GM23338 (cell line): ENCODE measurements at regions not wholly inside any gene's neighbourhood (a gene's known extent, or its start where the extent isn't known, plus 50 kb on each side); places are given as distances from the start of the nearest gene placed in this dataset.
A peak's percentile ranks its signal among the peaks of the same experiment; 100 is the strongest.

Source experiments
- ATAC-seq: fragments of 200-7000 bp; cut with Tn5 transposase; 3 replicates; pipeline ENCODE4 v1.9.1; 2020
- DNase-seq: peaks from one replicate; pipeline ENCODE4 v3.0.0-alpha.2; 2015; ENCODE audit warnings: low spot score
- H2AFZ ChIP-seq: fragments of 200-600 bp; sonication (generic); 2 replicates; pipeline ENCODE4 v1.8.0; 2016; ENCODE audit warnings: antibody characterized with exemption, mild to moderate bottlenecking, moderate library complexity
- H3F3A ChIP-seq: fragments of 200-600 bp; sonication (generic); replicated peaks from 2 replicates; pipeline ENCODE4 v1.8.0; 2017; ENCODE audit warnings: antibody characterized with exemption, mixed run types, low read depth
- H3K27ac ChIP-seq: fragments of 200-600 bp; sonication (generic); 2 replicates; pipeline ENCODE4 v1.6.1; 2016; ENCODE audit warnings: low read depth
- H3K27me3 ChIP-seq: fragments of 200-600 bp; sonication (generic); 2 replicates; pipeline ENCODE4 v1.8.0; 2016; ENCODE audit warnings: mild to moderate bottlenecking, mixed run types, moderate library complexity; ENCODE audit not compliant: insufficient read depth
- H3K36me3 ChIP-seq: fragments of 200-600 bp; sonication (generic); 2 replicates; pipeline ENCODE4 v1.8.0; 2016; ENCODE audit warnings: mild to moderate bottlenecking; ENCODE audit not compliant: insufficient read depth
- H3K4me1 ChIP-seq: fragments of 200-600 bp; sonication (generic); 2 replicates; pipeline ENCODE4 v1.8.0; 2016; ENCODE audit warnings: mild to moderate bottlenecking, moderate library complexity; ENCODE audit not compliant: insufficient read depth
- H3K4me2 ChIP-seq: fragments of 200-600 bp; sonication (generic); 2 replicates; pipeline ENCODE4 v1.7.1; 2017; ENCODE audit warnings: mixed run types
- H3K4me3 ChIP-seq: fragments of 200-600 bp; sonication (generic); 2 replicates; pipeline ENCODE4 v1.6.1; 2016; ENCODE audit warnings: mixed run types
- H3K79me2 ChIP-seq: fragments of 200-600 bp; sonication (generic); replicated peaks from 2 replicates; pipeline ENCODE4 v1.8.0; 2017; ENCODE audit warnings: mild to moderate bottlenecking; ENCODE audit not compliant: insufficient read depth
- H3K9me2 ChIP-seq: fragments of 200-600 bp; sonication (generic); 2 replicates; pipeline ENCODE4 v1.8.0; 2017; ENCODE audit not compliant: insufficient read depth
- H4K20me1 ChIP-seq: fragments of 200-600 bp; sonication (generic); replicated peaks from 2 replicates; pipeline ENCODE4 v1.8.0; 2017; ENCODE audit warnings: mild to moderate bottlenecking; ENCODE audit not compliant: insufficient read depth
- H3K27ac Mint-ChIP-seq: 2 replicates; pipeline ENCODE4 v1.8.0; 2020; ENCODE audit warnings: inconsistent platforms, mild to moderate bottlenecking, moderate library complexity, mixed read lengths
- H3K27me3 Mint-ChIP-seq: 3 replicates; pipeline ENCODE4 v1.8.0; 2022; ENCODE audit warnings: low read depth, mild to moderate bottlenecking, moderate library complexity, mixed read lengths, inconsistent platforms; ENCODE audit not compliant: insufficient read depth, poor library complexity
- H3K36me3 Mint-ChIP-seq: 3 replicates; pipeline ENCODE4 v1.8.0; 2021; ENCODE audit warnings: low read depth, mild to moderate bottlenecking, inconsistent platforms, moderate library complexity, mixed read lengths
- H3K4me1 Mint-ChIP-seq: 3 replicates; pipeline ENCODE4 v1.8.0; 2020; ENCODE audit warnings: mild to moderate bottlenecking, inconsistent platforms, mixed read lengths
- H3K4me3 Mint-ChIP-seq: 3 replicates; pipeline ENCODE4 v1.8.0; 2021; ENCODE audit warnings: moderate library complexity, mild to moderate bottlenecking, inconsistent platforms, mixed read lengths
- H3K9me3 Mint-ChIP-seq: 3 replicates; pipeline ENCODE4 v1.8.0; 2020; ENCODE audit warnings: moderate library complexity, mild to moderate bottlenecking, inconsistent platforms, mixed read lengths
- CREB1 ChIP-seq: fragments of 250-450 bp; sonication (Bioruptor Pico); IDR thresholded peaks from 2 replicates; pipeline ENCODE4 v1.5.0; 2020; ENCODE audit warnings: low read depth, mild to moderate bottlenecking, moderate library complexity
- EZH2 ChIP-seq: fragments of 200-600 bp; sonication (generic); IDR thresholded peaks from one replicate; pipeline ENCODE4 v1.8.0; 2017; ENCODE audit warnings: antibody characterized with exemption, mild to moderate bottlenecking, low read depth; ENCODE audit not compliant: unreplicated experiment
- EZH2phosphoT487 ChIP-seq: fragments of 200-600 bp; sonication (generic); IDR thresholded peaks from one replicate; pipeline ENCODE4 v1.8.1; 2018; ENCODE audit warnings: antibody characterized with exemption; ENCODE audit not compliant: unreplicated experiment
- JUNB ChIP-seq: IDR thresholded peaks from one replicate; pipeline ENCODE4 v1.6.1; 2016; ENCODE audit warnings: antibody characterized with exemption; ENCODE audit not compliant: unreplicated experiment
- NANOG ChIP-seq: IDR thresholded peaks from 2 replicates; pipeline ENCODE4 v1.6.1; 2016; ENCODE audit warnings: antibody characterized with exemption, borderline replicate concordance
- POLR2AphosphoS5 ChIP-seq: IDR thresholded peaks from 2 replicates; pipeline ENCODE4 v1.6.1; 2016; ENCODE audit warnings: antibody characterized with exemption, low read depth
- STAT1 ChIP-seq: IDR thresholded peaks from one replicate; pipeline ENCODE4 v1.6.1; 2016; ENCODE audit warnings: antibody characterized with exemption; ENCODE audit not compliant: unreplicated experiment
- ZNF114 ChIP-seq: fragments of 250-450 bp; sonication (Bioruptor Pico); IDR thresholded peaks from 2 replicates; pipeline ENCODE4 v1.5.0; 2020; ENCODE audit warnings: mild to moderate bottlenecking, moderate library complexity
- TF ChIP-seq, protein P1 (sequence below), 2 experiments: fragments of 200-600 bp in 1 of 2; sonication (generic) in 1 of 2; conservative IDR thresholded peaks; 2 replicates each; pipeline versions ENCODE4 v1.5.1 to v1.6.1; 2016 to 2017; ENCODE audit warnings: antibody characterized with exemption in 2 of 2, low read depth in 2 of 2, mild to moderate bottlenecking in 2 of 2, moderate library complexity in 1 of 2
- TF ChIP-seq, protein P2 (sequence below): IDR thresholded peaks from one replicate; pipeline ENCODE4 v1.6.1; 2018; ENCODE audit warnings: antibody characterized with exemption; ENCODE audit not compliant: unreplicated experiment
- TF ChIP-seq, protein P3 (sequence below): IDR thresholded peaks from 2 replicates; pipeline ENCODE4 v1.6.1; 2016; ENCODE audit warnings: antibody characterized with exemption

DNA sequence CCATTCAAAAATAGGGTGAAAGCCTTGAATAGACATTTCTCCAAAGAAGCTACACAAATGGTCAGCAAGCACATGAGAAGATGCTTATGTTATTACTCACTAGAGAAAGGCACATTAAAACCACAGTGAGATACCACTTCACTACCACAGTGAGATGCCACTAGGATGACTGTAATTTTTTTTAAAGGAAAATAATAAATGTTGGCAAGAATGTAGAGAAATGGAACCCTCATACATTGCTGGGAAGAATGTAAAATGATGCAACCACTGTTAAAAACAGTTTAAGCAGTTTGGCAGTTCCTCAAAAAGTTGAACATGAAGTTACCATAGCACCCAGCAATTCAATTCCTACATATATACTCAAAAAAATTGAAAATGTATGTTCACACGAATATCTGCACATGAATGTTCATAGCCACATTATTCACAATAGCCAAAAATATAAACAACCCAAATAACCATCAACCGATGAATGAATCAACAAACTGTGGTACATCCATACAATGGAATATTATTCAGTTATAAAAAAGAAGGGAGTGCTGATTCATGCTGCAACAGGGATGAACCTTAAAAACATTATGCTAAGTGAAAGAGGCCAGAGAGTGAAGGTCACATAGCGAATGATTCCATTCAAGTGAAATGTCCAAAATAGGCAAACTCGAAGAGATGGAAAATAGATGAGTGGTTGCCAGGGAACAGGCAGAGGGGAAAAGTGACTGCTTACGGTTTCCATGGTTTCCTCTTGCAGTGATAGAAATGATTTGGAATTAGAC is 156.2 kb upstream of the NDUFV2 start (continued):
- TF ChIP-seq STAT1: no peak
- no peak for TF ChIP-seq EZH2
- TF ChIP-seq ZNF114 (CRISPR knock-in tag): no peak
- no peak for TF ChIP-seq POLR2AphosphoS5
- no peak for TF ChIP-seq EZH2phosphoT487
- TF ChIP-seq CREB1 (CRISPR knock-in tag): no peak
- TF ChIP-seq, protein P1, sequence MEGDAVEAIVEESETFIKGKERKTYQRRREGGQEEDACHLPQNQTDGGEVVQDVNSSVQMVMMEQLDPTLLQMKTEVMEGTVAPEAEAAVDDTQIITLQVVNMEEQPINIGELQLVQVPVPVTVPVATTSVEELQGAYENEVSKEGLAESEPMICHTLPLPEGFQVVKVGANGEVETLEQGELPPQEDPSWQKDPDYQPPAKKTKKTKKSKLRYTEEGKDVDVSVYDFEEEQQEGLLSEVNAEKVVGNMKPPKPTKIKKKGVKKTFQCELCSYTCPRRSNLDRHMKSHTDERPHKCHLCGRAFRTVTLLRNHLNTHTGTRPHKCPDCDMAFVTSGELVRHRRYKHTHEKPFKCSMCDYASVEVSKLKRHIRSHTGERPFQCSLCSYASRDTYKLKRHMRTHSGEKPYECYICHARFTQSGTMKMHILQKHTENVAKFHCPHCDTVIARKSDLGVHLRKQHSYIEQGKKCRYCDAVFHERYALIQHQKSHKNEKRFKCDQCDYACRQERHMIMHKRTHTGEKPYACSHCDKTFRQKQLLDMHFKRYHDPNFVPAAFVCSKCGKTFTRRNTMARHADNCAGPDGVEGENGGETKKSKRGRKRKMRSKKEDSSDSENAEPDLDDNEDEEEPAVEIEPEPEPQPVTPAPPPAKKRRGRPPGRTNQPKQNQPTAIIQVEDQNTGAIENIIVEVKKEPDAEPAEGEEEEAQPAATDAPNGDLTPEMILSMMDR (conservative IDR thresholded peaks at IDR 0.05; ENCODE audit: low read depth in 2 of 2): no peak
- TF ChIP-seq NANOG: no peak
- TF ChIP-seq, protein P2, sequence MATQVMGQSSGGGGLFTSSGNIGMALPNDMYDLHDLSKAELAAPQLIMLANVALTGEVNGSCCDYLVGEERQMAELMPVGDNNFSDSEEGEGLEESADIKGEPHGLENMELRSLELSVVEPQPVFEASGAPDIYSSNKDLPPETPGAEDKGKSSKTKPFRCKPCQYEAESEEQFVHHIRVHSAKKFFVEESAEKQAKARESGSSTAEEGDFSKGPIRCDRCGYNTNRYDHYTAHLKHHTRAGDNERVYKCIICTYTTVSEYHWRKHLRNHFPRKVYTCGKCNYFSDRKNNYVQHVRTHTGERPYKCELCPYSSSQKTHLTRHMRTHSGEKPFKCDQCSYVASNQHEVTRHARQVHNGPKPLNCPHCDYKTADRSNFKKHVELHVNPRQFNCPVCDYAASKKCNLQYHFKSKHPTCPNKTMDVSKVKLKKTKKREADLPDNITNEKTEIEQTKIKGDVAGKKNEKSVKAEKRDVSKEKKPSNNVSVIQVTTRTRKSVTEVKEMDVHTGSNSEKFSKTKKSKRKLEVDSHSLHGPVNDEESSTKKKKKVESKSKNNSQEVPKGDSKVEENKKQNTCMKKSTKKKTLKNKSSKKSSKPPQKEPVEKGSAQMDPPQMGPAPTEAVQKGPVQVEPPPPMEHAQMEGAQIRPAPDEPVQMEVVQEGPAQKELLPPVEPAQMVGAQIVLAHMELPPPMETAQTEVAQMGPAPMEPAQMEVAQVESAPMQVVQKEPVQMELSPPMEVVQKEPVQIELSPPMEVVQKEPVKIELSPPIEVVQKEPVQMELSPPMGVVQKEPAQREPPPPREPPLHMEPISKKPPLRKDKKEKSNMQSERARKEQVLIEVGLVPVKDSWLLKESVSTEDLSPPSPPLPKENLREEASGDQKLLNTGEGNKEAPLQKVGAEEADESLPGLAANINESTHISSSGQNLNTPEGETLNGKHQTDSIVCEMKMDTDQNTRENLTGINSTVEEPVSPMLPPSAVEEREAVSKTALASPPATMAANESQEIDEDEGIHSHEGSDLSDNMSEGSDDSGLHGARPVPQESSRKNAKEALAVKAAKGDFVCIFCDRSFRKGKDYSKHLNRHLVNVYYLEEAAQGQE: no peak
- no peak for TF ChIP-seq JUNB

DNA sequence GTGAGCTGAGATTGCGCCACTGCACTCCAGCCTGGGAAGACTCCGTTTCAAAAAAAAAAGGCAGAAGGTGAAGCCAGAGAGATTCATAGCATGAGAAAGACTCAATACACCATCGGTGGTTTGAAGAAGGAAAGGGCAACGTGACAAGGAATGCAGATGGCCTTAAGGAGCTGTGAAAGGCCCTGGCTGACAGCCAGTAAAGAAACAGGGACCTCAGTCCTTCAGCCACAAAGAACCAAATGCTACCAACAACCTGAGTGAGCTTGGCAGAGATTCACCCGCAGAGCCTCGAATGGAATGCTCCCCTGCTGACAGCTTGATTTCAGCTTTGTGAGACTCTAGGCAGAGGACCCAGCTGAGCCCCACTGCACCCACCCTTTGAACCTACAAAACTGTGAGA is 154.9 kb upstream of the NDUFV2 start:
- no peaks in the 10 kb centered on the region for H4K20me1 ChIP-seq
- ATAC-seq (peak; percentile 25; the same call in 2 of the 3 replicates), DNase-seq (no peak)
- H3K36me3 ChIP-seq: 0 out of 2 replicates have a peak, but pooled peaks cover 3% of the 10 kb centered on the region
- H3K27me3 ChIP-seq: no peaks in the 10 kb centered on the region
- no peaks in the 10 kb centered on the region for H3K79me2 ChIP-seq
- no peak overlapping the region for H3K4me3 ChIP-seq
- Mint-ChIP-seq H3K27ac (no peak overlapping the region), H3K36me3 (peaks cover 11% of the 10 kb centered on the region), H3K27me3 (peaks cover 17% of the 10 kb centered on the region), H3K9me3 (peaks cover 10% of the 10 kb centered on the region), H3K4me1 (peaks cover 43% of the 10 kb centered on the region), H3K4me3 (no peak overlapping the region)
- peak overlapping the region; percentile 89 for H2AFZ ChIP-seq
- H3F3A ChIP-seq: 0 out of 2 replicates have a peak, but pooled peaks cover 3% of the 10 kb centered on the region
- TF ChIP-seq ZNF114 (CRISPR knock-in tag): no peak
- no peak for TF ChIP-seq EZH2
- no peak for TF ChIP-seq NANOG
- TF ChIP-seq, protein P2: no peak
- TF ChIP-seq, protein P3, sequence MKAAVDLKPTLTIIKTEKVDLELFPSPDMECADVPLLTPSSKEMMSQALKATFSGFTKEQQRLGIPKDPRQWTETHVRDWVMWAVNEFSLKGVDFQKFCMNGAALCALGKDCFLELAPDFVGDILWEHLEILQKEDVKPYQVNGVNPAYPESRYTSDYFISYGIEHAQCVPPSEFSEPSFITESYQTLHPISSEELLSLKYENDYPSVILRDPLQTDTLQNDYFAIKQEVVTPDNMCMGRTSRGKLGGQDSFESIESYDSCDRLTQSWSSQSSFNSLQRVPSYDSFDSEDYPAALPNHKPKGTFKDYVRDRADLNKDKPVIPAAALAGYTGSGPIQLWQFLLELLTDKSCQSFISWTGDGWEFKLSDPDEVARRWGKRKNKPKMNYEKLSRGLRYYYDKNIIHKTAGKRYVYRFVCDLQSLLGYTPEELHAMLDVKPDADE: no peak
- no peaks in the 10 kb centered on the region for H3K9me2 ChIP-seq
- peaks cover 36% of the 10 kb centered on the region for H3K4me1 ChIP-seq
- no peak overlapping the region for H3K27ac ChIP-seq
- no peak overlapping the region for H3K4me2 ChIP-seq
